ENCODE measurements at regions not wholly inside any gene's neighbourhood (a gene's known extent, or its start where the extent isn't known, plus 50 kb on each side); places are given as distances from the start of the nearest gene placed in this dataset.

- no peaks in the 10 kb centered on the region for H3K36me3 ChIP-seq (ENCODE audit: control insufficient read depth, insufficient read depth, low read length, severe bottlenecking)
- H3K9me3 ChIP-seq (ENCODE audit: control insufficient read depth, low read length), result peaks cover 16% of the 10 kb centered on the region
- DNase-seq (ENCODE audit: low read depth), result no peak
Measured at GRCh38 chr13:68998056-68998455, 1109.6 kb upstream of the ATXN8OS start.

GRCh38 chr13:68996668-68997025 is 1111.0 kb upstream of the ATXN8OS start:
- peaks cover 12% of the 10 kb centered on the region for H3K9me3 ChIP-seq (ENCODE audit: control insufficient read depth, low read length)
- no peak overlapping the region for H3K9ac ChIP-seq (ENCODE audit: low read length)
- H3K4me1 ChIP-seq (ENCODE audit: control insufficient read depth, insufficient read depth, low read length), result no peaks in the 10 kb centered on the region
- no peak for DNase-seq (ENCODE audit: low read depth)
- no peaks in the 10 kb centered on the region for H3K27me3 ChIP-seq (replicated peaks; ENCODE audit: control insufficient read depth, insufficient read depth, low read length)
- no peak overlapping the region for H3K4me3 ChIP-seq (ENCODE audit: low read length)
- no peaks in the 10 kb centered on the region for H3K36me3 ChIP-seq (ENCODE audit: control insufficient read depth, insufficient read depth, low read length, severe bottlenecking)

More at GRCh38 chr13:68998056-68998455, 1109.6 kb upstream of the ATXN8OS start:
- H3K27me3 ChIP-seq (replicated peaks; ENCODE audit: control insufficient read depth, insufficient read depth, low read length), result no peaks in the 10 kb centered on the region
- H3K4me1 ChIP-seq (ENCODE audit: control insufficient read depth, insufficient read depth, low read length), result no peaks in the 10 kb centered on the region
- no peak overlapping the region for H3K9ac ChIP-seq (ENCODE audit: low read length)
- H3K4me3 ChIP-seq (ENCODE audit: low read length), result no peak overlapping the region

- DNase-seq (ENCODE audit: low read depth), result no peak
- H3K9ac ChIP-seq (ENCODE audit: low read length), result no peak overlapping the region
- no peaks in the 10 kb centered on the region for H3K36me3 ChIP-seq (ENCODE audit: control insufficient read depth, insufficient read depth, low read length, severe bottlenecking)
Measured at GRCh38 chr13:68995972-68996667, 1111.5 kb upstream of the ATXN8OS start.

GRCh38 chr13:68993154-68993553 is 1114.5 kb upstream of the ATXN8OS start:
- no peaks in the 10 kb centered on the region for H3K27me3 ChIP-seq (replicated peaks; ENCODE audit: control insufficient read depth, insufficient read depth, low read length)
- H3K36me3 ChIP-seq (ENCODE audit: control insufficient read depth, insufficient read depth, low read length, severe bottlenecking), result no peaks in the 10 kb centered on the region
- no peaks in the 10 kb centered on the region for H3K9me3 ChIP-seq (ENCODE audit: control insufficient read depth, low read length)
- no peaks in the 10 kb centered on the region for H3K4me1 ChIP-seq (ENCODE audit: control insufficient read depth, insufficient read depth, low read length)
- H3K9ac ChIP-seq (ENCODE audit: low read length), result no peak overlapping the region
- DNase-seq (ENCODE audit: low read depth), result no peak
- no peak overlapping the region for H3K4me3 ChIP-seq (ENCODE audit: low read length)

More at GRCh38 chr13:68995972-68996667, 1111.5 kb upstream of the ATXN8OS start:
- Histone ChIP-seq H3K9me3 (ENCODE audit: control insufficient read depth, low read length) (peaks cover 6% of the 10 kb centered on the region), H3K4me1 (ENCODE audit: control insufficient read depth, insufficient read depth, low read length) (no peaks in the 10 kb centered on the region), H3K4me3 (ENCODE audit: low read length) (no peak overlapping the region), H3K27me3 (replicated peaks; ENCODE audit: control insufficient read depth, insufficient read depth, low read length) (no peaks in the 10 kb centered on the region)

- no peak for DNase-seq (ENCODE audit: low read depth)
- no peaks in the 10 kb centered on the region for H3K9me3 ChIP-seq (ENCODE audit: control insufficient read depth, low read length)
- H3K4me1 ChIP-seq (ENCODE audit: control insufficient read depth, insufficient read depth, low read length), result no peaks in the 10 kb centered on the region
- no peak overlapping the region for H3K9ac ChIP-seq (ENCODE audit: low read length)
- no peaks in the 10 kb centered on the region for H3K27me3 ChIP-seq (replicated peaks; ENCODE audit: control insufficient read depth, insufficient read depth, low read length)
- H3K36me3 ChIP-seq (ENCODE audit: control insufficient read depth, insufficient read depth, low read length, severe bottlenecking), result no peaks in the 10 kb centered on the region
- no peak overlapping the region for H3K4me3 ChIP-seq (ENCODE audit: low read length)
Measured at GRCh38 chr13:68988176-68988575, 1119.5 kb upstream of the ATXN8OS start.

GRCh38 chr13:68987585-68987984 is 1120.0 kb upstream of the ATXN8OS start:
- H3K9ac ChIP-seq (ENCODE audit: low read length), result no peak overlapping the region
- H3K4me3 ChIP-seq (ENCODE audit: low read length), result no peak overlapping the region
- H3K4me1 ChIP-seq (ENCODE audit: control insufficient read depth, insufficient read depth, low read length), result no peaks in the 10 kb centered on the region
- H3K36me3 ChIP-seq (ENCODE audit: control insufficient read depth, insufficient read depth, low read length, severe bottlenecking), result no peaks in the 10 kb centered on the region
- DNase-seq (ENCODE audit: low read depth), result no peak
- no peaks in the 10 kb centered on the region for H3K27me3 ChIP-seq (replicated peaks; ENCODE audit: control insufficient read depth, insufficient read depth, low read length)
- H3K9me3 ChIP-seq (ENCODE audit: control insufficient read depth, low read length), result no peaks in the 10 kb centered on the region

GRCh38 chr13:68984688-68985319 is 1122.8 kb upstream of the ATXN8OS start:
- no peak for DNase-seq (ENCODE audit: low read depth)
- H3K4me3 ChIP-seq (ENCODE audit: low read length), result no peak overlapping the region
- H3K4me1 ChIP-seq (ENCODE audit: control insufficient read depth, insufficient read depth, low read length), result no peaks in the 10 kb centered on the region
- H3K36me3 ChIP-seq (ENCODE audit: control insufficient read depth, insufficient read depth, low read length, severe bottlenecking), result no peaks in the 10 kb centered on the region
- no peaks in the 10 kb centered on the region for H3K9me3 ChIP-seq (ENCODE audit: control insufficient read depth, low read length)
- H3K27me3 ChIP-seq (replicated peaks; ENCODE audit: control insufficient read depth, insufficient read depth, low read length), result no peaks in the 10 kb centered on the region
- H3K9ac ChIP-seq (ENCODE audit: low read length), result no peak overlapping the region

GRCh38 chr13:68982961-68983619 is 1124.5 kb upstream of the ATXN8OS start:
- H3K4me3 ChIP-seq (ENCODE audit: low read length), result no peak overlapping the region
- DNase-seq (ENCODE audit: low read depth), result no peak

GRCh38 chr13:68976287-68976686 is 1131.3 kb upstream of the ATXN8OS start:
- Histone ChIP-seq H3K4me3 (ENCODE audit: low read length) (no peak overlapping the region), H3K9me3 (ENCODE audit: control insufficient read depth, low read length) (no peaks in the 10 kb centered on the region), H3K9ac (ENCODE audit: low read length) (no peak overlapping the region), H3K4me1 (ENCODE audit: control insufficient read depth, insufficient read depth, low read length) (no peaks in the 10 kb centered on the region), H3K36me3 (ENCODE audit: control insufficient read depth, insufficient read depth, low read length, severe bottlenecking) (no peaks in the 10 kb centered on the region), H3K27me3 (replicated peaks; ENCODE audit: control insufficient read depth, insufficient read depth, low read length) (no peaks in the 10 kb centered on the region)
- DNase-seq (ENCODE audit: low read depth), result no peak

More at GRCh38 chr13:68982961-68983619, 1124.5 kb upstream of the ATXN8OS start:
- Histone ChIP-seq H3K27me3 (replicated peaks; ENCODE audit: control insufficient read depth, insufficient read depth, low read length) (no peaks in the 10 kb centered on the region), H3K4me1 (ENCODE audit: control insufficient read depth, insufficient read depth, low read length) (no peaks in the 10 kb centered on the region), H3K9me3 (ENCODE audit: control insufficient read depth, low read length) (no peaks in the 10 kb centered on the region), H3K36me3 (ENCODE audit: control insufficient read depth, insufficient read depth, low read length, severe bottlenecking) (no peaks in the 10 kb centered on the region), H3K9ac (ENCODE audit: low read length) (no peak overlapping the region)

- Histone ChIP-seq H3K27me3 (replicated peaks; ENCODE audit: control insufficient read depth, insufficient read depth, low read length) (no peaks in the 10 kb centered on the region), H3K4me3 (ENCODE audit: low read length) (no peak overlapping the region), H3K4me1 (ENCODE audit: control insufficient read depth, insufficient read depth, low read length) (no peaks in the 10 kb centered on the region), H3K9me3 (ENCODE audit: control insufficient read depth, low read length) (no peaks in the 10 kb centered on the region), H3K36me3 (ENCODE audit: control insufficient read depth, insufficient read depth, low read length, severe bottlenecking) (no peaks in the 10 kb centered on the region), H3K9ac (ENCODE audit: low read length) (no peak overlapping the region)
- no peak for DNase-seq (ENCODE audit: low read depth)
Measured at GRCh38 chr13:68970532-68970931, 1137.1 kb upstream of the ATXN8OS start.

GRCh38 chr13:68948586-68948985 is 1159.0 kb upstream of the ATXN8OS start:
- no peak overlapping the region for H3K9ac ChIP-seq (ENCODE audit: low read length)
- DNase-seq (ENCODE audit: low read depth), result no peak
- no peaks in the 10 kb centered on the region for H3K36me3 ChIP-seq (ENCODE audit: control insufficient read depth, insufficient read depth, low read length, severe bottlenecking)
- no peak overlapping the region for H3K4me3 ChIP-seq (ENCODE audit: low read length)
- no peaks in the 10 kb centered on the region for H3K27me3 ChIP-seq (replicated peaks; ENCODE audit: control insufficient read depth, insufficient read depth, low read length)
- H3K4me1 ChIP-seq (ENCODE audit: control insufficient read depth, insufficient read depth, low read length), result no peaks in the 10 kb centered on the region
- no peaks in the 10 kb centered on the region for H3K9me3 ChIP-seq (ENCODE audit: control insufficient read depth, low read length)
